HG03103 (cell line): ENCODE measurements at regions not wholly inside any gene's neighbourhood (a gene's known extent, or its start where the extent isn't known, plus 50 kb on each side); places are given as distances from the start of the nearest gene placed in this dataset.
"Not testable (repeated sequence)": the region's sequence is repeated elsewhere in the genome, so short reads cannot be mapped to it uniquely, and the experiment has no call there.

Source experiments
- ATAC-seq: cut with Tn5 transposase; IDR thresholded peaks from one replicate; pipeline ENCODE4 v1.9.1; 2021; ENCODE audit warnings: low read depth; ENCODE audit not compliant: unreplicated experiment

DNA sequence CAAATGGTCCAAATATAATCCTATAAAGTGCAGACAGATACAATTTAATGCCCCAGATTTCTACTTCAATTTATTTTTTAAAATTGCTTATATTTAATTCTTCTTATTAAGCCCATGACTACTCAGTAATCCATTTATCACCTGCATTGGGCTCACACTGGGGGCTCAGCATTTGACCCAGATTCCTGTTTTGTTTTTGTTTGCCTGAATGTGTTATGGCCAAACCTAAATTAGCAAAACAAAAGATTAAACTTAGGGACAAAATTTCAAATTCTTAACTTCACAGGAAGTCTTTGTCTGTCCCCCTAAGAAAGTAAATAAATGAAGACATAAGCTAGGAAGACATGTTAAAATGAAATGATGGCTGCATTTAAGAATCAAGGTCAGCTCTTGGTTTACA is 322.3 kb downstream of the RMST start:
- ATAC-seq, result no peak

DNA sequence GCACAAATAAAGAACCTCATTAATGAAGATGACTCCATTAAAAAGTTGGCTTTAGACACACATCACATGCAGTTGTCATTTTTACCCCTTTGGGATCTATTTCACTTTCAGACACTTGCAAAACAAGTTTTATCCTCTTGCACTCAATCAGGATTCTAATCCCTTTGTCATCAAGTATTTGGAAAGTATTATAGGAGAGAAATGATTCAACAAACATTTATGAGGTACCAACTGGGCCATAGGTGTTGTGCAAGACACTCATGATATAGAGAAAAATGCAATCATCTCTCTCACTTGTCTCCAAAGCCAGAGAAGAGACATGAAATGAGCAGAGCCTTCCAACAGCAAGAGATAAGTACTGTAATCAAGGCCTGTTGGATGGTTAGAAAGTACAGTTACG is 327.7 kb downstream of the RMST start:
- no peak for ATAC-seq

DNA sequence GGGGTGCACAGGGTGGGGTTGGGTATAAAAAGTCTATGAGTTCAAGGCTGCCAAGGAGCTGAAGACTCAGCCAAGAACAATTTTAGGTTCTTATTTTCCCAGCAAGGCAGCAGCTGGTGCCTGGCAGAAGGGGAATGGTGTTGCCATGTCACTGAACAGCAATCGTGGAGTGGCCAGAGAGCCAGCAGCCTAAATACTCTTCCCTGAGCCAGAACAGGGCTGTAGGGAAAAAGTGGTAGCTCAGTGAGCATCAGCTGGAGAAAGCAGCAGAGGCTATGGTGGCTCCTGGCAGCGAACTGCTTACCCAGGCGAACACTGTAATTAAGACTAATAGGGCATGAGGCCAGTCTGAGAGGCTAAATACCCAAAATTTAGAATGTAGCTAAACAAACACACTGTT is 334.9 kb downstream of the RMST start:
- ATAC-seq, result no peak

DNA sequence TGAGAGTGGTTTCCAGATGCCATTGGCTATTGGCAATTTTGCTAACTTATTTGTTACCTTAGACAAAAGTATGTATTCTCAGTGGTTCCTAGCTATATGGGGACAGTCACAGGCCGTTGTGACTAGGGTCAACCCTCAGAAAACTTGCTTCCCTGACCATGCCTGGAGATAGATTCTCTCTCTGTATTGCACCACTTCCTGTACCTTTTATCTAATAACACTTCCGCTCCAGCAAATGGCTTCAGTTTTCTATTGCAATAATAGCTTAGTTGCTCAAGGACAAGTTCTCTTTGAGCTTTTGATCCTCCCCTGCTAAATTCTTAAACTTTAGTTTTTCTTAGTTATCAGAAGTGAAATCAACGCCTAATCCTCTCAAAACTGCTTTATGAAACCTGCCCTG is 338.0 kb downstream of the RMST start:
- no peak for ATAC-seq

DNA sequence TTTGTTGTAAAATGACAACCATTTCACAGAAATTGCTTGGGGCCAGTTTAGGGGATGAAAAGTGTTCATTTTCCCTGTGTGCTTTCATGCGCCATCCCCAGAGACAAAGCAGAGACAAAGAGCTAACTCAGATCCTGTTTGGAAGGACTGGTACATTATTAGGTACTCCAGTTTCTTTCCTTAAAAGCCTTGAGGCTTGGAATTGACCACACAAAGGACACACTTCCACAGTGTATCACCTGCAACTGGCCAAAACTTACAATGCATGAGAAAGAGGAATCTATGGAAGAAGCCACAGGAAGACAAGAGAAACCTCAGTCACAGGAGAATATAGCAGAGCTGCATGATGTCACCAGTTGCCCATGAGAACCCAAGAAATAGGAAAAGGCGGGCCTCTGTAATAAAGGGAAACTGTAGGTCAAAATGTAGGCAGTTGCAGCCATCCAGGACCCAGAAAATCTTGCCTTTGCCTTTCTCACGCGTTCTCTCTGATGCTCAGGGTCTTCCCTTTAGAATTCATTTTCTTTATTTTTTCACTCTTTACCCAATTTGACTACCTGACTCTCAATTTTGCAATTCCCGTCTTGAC is 339.0 kb downstream of the RMST start:
- no peak for ATAC-seq

DNA sequence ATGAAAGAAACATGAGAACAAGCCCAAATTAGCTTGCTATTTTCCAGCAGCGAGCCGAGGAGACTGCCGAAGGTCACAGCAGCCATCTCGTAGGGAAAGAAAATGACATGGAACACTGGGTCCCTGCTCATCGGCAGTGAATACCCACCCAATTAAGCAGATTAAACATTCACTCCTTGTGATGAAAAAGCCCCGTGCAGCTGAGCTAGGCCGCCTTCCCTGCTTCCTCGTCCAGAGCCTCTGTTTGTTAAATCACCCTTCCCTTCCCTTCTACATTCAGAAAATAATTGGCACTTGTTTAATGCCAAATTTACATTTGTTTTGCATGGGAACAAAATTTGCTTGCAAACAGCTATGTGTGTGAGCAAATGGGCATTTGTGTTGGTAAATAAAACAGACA is 342.5 kb downstream of the RMST start:
- ATAC-seq, result no peak

DNA sequence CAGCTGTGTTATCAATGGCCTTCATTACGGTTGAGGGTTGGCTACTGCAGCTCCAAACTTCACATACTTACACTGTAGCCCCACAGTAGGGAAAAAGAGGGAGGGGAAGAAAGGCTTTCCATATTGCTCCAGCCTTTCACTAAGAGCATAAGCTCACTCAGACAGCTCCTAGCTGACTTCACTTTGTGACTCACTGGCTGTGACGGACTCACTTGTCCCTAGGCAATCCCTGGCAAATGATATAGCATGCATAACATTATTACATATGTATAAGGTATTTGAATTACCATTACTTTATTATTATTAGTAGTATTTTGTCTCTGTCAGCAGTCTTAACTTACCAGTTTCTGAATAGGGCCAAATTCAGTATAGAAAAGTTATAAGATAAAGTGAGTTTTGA is 350.7 kb downstream of the RMST start:
- ATAC-seq, result no peak

DNA sequence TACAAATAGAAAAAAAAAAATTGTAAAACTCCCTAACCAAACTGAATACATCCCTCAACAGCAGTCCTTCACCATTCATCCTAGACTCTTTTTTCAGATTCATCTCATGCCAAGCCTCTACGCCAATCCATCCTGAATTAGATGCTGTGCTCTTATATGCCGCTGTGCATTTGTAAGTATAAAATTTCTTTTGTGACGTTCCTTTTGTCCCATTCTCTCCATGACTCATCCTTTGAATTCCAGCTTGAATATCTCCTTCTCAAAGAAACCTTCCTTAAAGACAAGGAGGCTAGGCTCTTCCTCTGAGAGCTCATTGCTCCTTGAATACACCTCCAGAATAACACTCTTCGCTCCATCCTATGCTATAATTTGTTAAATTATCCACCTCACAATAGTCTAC is 359.2 kb downstream of the RMST start:
- ATAC-seq, result no peak

DNA sequence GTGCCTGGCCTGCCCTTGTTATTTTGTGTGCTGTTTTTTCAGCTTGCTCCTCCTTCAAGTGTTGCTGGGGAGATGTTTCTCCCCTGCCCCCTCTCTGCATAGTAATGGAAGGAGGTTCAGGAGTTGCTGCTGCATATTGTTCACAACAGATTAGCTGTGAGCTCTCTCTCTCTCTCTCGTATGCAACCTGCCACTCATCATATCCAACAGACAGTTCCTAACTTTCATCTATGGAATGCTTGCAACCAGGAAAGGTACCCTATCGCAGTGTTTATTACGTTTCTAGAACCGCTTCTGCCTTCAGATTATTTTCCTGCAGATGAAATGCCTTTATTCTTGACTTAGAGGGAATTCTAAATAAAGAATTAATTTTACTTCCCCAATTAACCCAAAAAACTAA is 372.9 kb downstream of the RMST start:
- no peak for ATAC-seq

DNA sequence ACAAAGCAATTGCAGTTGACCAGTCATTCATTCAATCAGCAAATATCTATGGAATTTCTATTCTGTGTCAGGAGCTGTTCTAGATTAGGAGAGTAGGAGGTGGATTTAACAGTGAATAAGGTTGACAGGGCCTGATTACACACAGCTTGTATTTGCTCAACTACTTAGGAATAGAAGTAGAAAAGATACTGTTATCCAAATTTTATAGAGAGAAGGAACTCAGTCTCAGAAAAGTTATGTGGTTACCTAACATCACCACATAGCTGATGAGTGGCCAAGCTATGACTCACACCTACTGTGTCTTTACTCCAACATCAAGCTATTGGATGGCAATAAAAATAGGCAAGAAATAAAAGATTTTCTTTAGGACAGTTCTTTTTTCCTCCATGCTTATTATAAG is 374.8 kb downstream of the RMST start:
- ATAC-seq, result no peak

DNA sequence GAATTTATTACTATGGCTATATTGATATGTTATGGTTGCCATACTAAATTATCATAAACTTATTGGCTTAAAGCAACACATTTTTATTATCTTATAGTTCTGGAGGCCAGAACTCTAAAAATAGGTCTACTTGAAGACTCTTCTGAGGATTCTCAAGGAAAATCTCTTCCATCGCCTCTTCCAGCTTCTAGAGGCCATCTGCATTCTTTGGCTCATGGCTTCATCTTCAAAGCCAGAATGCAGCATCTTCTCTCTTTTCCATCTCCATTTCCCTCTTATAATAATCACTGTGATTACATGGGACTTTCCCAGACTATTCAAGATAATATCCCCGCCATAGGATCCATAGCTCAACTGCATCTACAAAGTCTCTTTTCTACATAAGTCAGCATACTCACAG is 385.4 kb downstream of the RMST start:
- ATAC-seq, result no peak

DNA sequence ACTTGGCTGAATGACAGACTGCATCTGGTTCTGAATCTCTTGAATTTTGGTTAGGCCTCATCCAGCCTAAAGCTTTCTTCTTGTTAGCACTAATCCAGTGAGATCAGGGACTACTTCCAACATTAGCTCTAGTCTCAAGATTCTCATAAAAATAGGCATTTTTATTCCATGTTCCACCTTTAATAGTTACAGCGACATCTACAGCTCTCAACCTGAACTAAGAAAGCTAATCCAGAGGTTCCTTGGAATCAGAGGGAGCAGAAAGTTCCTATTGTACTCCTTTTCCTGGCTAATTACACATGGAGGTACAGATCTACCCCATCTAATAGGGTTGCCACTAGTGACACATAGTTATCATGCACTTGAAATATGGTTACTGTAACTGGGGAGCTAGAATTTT is 391.9 kb downstream of the RMST start:
- no peak for ATAC-seq

DNA sequence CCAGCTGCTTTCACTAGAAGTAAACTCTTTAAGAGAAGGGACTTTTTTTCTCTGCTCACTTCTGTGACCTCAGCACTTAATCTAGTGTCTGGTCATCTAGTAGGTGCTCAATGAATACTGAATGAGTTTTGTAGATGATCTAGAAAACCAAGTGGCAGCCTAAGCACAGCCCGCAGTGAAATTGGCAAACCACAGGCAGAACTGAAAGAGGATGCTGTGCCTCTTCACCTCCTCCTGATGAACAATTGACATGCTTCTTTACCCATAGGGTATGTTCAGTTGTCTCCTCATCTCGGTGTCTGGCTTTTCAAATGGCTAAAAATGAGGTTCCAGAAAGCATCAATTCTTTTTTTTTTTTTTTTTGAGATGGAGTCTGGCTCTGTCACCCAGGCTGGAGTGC is 399.5 kb downstream of the RMST start:
- ATAC-seq, result no peak

DNA sequence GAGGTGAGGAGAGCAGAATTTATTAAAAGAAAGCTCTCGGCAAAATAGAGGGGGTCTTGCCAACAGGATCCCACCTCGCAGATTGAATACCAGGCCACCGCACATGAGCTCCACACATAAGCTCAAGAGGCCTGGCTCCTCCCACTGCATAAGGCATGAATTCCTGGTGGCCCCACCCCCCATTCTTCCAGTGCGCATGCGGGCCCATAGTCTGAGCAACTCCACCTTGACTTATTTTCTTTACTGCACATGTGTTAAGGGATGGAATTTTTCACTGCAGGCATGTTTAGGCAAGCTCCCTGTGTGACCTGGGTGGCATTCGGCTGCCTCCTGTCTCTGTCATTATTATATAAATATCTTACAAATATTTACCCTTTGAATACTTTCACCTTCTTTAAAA is 412.5 kb downstream of the RMST start:
- ATAC-seq, result no peak

DNA sequence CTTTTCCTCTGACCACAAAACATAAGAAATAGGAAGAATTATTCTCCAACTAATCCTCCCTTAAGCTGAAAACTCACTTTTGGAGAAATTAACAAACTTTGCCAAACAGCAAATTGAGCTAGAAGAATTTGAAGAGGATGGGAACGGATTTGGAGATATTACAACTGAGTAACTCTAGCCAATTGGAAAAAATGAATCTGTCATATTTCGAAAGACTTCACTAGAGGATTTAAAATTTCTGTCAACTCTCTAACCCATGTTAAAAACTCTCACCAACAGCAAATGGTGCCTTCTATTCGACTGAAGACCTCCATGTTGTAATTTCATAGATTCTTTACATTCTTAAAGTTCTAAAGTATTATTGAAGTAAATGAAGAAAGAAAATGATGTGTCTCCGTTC is 414.2 kb downstream of the RMST start:
- no peak for ATAC-seq

DNA sequence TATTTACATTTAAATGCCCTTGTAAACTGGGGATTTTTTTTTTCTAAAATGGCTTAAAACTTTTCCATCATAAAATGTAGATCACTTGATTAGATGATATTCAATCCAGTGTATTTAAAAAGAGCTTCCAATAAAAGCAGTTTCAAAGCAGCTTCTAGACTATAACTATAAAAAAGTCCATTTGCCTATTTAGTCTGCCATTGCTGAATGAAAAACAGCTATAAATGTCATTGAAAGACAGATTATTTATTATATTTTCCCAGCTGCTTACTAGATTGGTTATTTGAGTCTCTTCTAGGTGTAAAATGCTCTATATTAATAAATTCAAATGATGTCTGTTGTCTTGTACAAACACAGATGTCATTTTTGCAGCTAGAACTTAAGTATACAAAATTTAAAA is 414.8 kb downstream of the RMST start:
- no peak for ATAC-seq

DNA sequence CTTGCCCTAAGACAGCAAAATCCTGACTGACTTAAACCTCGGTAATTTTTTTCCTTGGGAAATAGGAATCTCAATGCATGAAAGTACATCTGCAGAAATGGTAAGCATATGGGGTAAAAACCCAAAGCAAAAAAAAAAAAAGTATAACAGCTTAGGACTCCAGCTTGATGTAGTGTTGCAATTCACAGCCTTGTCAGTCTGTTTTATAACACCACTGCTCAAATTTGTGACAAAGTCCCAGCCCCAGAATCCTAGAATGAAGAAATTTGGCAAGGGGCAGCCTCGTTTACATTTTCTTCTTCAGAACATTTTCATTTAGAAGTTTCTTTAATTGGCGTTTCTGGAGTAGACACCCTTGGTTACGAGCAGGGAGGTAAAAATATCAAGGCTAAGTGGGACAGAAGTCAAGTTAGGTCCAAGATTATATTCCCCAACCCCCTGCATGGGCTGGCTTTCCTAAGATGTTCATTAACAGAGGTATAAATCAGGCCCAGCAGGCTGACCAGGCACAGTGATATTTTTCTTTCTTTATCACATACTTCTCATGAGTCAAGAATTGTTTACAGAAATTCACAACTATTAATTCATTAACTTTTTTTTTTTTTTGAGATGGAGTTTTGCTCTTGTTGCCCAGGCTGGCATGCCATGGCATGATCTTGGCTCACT is 424.0 kb downstream of the RMST start:
- ATAC-seq, result no peak

DNA sequence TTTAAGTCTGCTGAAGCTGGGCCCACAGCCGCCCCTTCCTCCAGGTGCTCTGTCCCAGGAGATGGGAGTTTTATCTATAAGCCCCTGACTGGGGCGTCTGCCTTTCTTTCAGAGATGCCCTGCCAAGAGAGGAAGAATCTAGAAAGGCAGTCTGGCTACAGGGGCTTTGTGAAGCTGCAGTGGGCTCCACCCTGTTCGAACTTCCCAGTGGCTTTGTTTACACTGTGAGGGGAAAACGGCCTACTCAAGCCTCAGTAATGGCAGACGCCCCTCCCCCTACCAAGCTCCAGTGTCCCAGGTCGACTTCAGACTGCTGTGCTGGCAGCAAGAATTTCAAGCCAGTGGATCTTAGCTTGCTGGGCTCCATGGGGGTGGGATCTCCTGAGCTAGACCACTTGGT is 435.3 kb downstream of the RMST start:
- ATAC-seq, result not testable (repeated sequence)

DNA sequence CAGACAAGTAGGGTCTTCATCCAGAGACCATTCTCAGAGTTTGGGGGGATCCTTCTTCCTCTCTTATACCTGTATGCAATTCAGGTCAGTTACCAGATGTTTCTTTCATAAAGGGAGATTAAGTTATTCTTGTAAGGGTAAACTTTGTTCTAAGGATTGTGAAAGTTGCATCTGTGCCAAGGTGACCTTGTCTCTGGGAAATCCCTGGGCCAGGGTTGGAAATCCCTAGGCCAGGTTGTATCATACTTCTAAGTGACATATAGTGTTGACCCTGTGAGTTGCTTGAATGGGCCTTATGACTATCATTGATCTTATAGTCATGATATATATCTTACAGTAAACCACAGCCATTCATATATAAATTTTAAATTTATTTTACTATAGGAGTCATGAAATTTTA is 436.9 kb downstream of the RMST start:
- ATAC-seq, result no peak

DNA sequence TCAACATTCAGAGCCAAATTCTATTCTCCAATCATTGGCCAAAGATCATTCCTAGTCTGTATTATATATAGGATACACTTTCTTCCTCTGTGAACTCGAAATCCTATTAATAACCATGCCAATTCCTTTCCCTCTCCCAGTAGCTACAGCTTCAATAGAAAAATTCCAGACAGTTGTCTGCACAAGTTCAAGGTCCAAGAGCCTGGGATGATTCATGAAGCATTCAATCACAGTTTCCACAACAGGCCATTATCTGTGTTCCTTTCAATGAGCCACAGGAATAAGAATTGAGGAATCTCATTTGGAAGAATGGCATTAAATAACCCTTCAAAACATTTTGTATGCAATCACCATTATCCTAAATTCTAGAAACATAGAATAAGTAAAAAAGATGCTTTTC is 437.4 kb downstream of the RMST start:
- no peak for ATAC-seq

DNA sequence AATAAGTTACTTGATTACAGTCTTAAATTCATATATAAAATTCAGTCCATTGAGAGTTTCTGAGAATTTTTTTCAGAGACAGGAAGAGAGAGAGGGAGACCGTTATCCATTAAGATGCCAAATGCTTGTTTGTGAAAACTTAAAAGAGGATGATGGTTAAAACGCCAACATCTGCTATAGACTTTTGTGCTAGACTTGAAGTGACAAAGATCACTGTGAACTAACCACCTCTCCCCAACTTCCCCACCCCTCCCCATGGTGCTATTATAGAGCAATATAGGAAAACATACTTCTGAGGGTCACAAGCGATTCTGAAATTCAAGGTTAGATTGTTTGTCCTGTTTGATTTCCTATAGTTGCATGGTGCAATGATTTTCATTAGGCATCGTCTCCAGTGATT is 440.8 kb downstream of the RMST start:
- ATAC-seq, result no peak

DNA sequence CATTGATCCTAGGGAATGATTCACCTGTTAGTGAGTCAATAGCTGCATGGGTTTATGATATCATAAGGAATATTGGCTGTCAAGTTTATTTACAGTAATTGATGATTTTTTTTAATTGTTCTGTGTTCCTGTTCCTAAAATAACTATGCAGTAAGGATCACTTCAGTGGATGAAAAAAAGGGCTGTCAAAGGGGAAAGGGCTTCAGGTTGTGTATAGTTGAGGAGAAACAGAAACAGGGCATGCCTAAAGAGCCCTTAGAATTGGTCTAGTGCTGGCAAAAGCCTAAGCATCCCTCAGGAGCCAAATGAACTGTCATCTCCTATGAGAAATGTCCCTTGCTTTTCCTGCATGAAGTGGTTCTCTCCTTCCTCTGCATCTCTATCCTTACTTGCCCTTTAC is 444.9 kb downstream of the RMST start:
- ATAC-seq, result no peak

DNA sequence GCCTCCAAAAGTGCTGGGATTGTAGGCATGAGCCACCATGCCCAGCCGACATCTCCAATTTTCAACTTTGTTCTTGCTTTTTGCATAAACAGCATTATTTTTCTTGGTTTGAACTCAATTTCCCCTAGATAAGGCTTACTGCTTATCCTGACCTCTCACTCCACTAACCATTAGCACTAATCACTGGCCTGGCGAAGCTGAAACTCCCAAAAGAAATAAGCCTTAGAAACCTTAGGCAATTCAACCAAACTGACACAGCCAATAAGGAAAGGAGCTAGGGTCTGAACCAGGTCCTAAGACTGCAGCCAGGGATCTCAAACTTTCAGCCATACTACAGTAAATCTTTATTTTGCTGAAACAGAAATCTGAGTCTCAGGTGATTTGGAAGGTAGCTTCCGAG is 448.0 kb downstream of the RMST start:
- ATAC-seq, result no peak
